IMR-90 (cell line): ENCODE measurements at regions not wholly inside any gene's neighbourhood (a gene's known extent, or its start where the extent isn't known, plus 50 kb on each side); places are given as distances from the start of the nearest gene placed in this dataset.

ENCODE experiments used
- ATAC-seq: fragments of 200-7000 bp; cut with Tn5 transposase; 2 replicates; pipeline ENCODE4 v1.9.1; 2020; ENCODE audit warnings: low read depth, mild to moderate bottlenecking, moderate library complexity
- BruUV-seq: library from RNA; stranded (reverse); fragments of 400-500 nt; replicated peaks from 2 replicates; lab custom pipeline; 2021; lab: Mats Ljungman, UMichigan
- CTCF ChIA-PET: fragments of 300-600 bp; formaldehyde crosslinking; extraction: SDS; loops from one replicate; lab custom pipeline; 2021; ENCODE audit warnings: antibody characterized with exemption; lab: Yijun Ruan, JAX
- POLR2A ChIA-PET: fragments of 300-600 bp; sonication (Branson Sonifier 250); formaldehyde crosslinking; loops from one replicate; lab custom pipeline; 2022; ENCODE audit warnings: antibody characterized with exemption; ENCODE audit not compliant: unreplicated experiment; lab: Charles Lee
- DNase-seq: peaks from one replicate; pipeline ENCODE4 v3.0.0; 2013
- H2AFZ ChIP-seq: replicated peaks from 2 replicates; pipeline ENCODE3; 2013; ENCODE audit warnings: low read length, mild to moderate bottlenecking; ENCODE audit not compliant: poor library complexity
- H2AK5ac ChIP-seq: 2 replicates; pipeline ENCODE4 v1.6.1; 2013; ENCODE audit warnings: low read depth, low read length, inconsistent platforms
- H2AK9ac ChIP-seq: replicated peaks from 2 replicates; pipeline ENCODE3; 2013; ENCODE audit warnings: mild to moderate bottlenecking, low read depth, low read length, moderate library complexity; ENCODE audit not compliant: poor library complexity
- H2BK120ac ChIP-seq: 2 replicates; pipeline ENCODE4 v1.6.1; 2013; ENCODE audit warnings: low read depth, low read length, inconsistent platforms
- H2BK15ac ChIP-seq: 3 replicates; pipeline ENCODE4 v1.6.1; 2013; ENCODE audit warnings: low read depth, low read length, inconsistent platforms
- H2BK20ac ChIP-seq: 2 replicates; pipeline ENCODE4 v1.6.1; 2013; ENCODE audit warnings: low read depth, mild to moderate bottlenecking, inconsistent platforms, low read length, moderate library complexity
- H2BK5ac ChIP-seq: 2 replicates; pipeline ENCODE4 v1.6.1; 2013; ENCODE audit warnings: mild to moderate bottlenecking, low read depth, low read length, inconsistent platforms; ENCODE audit not compliant: poor library complexity, severe bottlenecking
- H3K14ac ChIP-seq: replicated peaks from 2 replicates; pipeline ENCODE4 v1.6.1; 2013; ENCODE audit warnings: low read depth, low read length, inconsistent platforms
- H3K18ac ChIP-seq: 2 replicates; pipeline ENCODE4 v1.6.1; 2013; ENCODE audit warnings: low read depth, low read length, control low read depth
- H3K23ac ChIP-seq: 2 replicates; pipeline ENCODE4 v1.6.1; 2013; ENCODE audit warnings: low read depth, low read length, inconsistent platforms
- H3K27ac ChIP-seq: 2 replicates; pipeline ENCODE4 v1.5.1; 2013; ENCODE audit warnings: mild to moderate bottlenecking, control low read depth, low read length; ENCODE audit not compliant: insufficient read depth
- H3K27me3 ChIP-seq: 2 replicates; pipeline ENCODE4 v1.6.1; 2013; ENCODE audit warnings: low read length; ENCODE audit not compliant: control insufficient read depth, insufficient read depth
- H3K36me3 ChIP-seq: 2 replicates; pipeline ENCODE4 v1.6.1; 2013; ENCODE audit warnings: low read length, mixed read lengths; ENCODE audit not compliant: control insufficient read depth, insufficient read depth
- H3K4ac ChIP-seq: 2 replicates; pipeline ENCODE4 v1.6.1; 2013; ENCODE audit warnings: low read depth, low read length, inconsistent platforms
- H3K4me1 ChIP-seq: 2 replicates; pipeline ENCODE4 v1.6.1; 2013; ENCODE audit warnings: low read length, mixed read lengths; ENCODE audit not compliant: control insufficient read depth, insufficient read depth
- H3K4me2 ChIP-seq: 2 replicates; pipeline ENCODE4 v1.6.1; 2013; ENCODE audit warnings: low read depth, mild to moderate bottlenecking, control low read depth, low read length, moderate library complexity
- H3K4me3 ChIP-seq: 2 replicates; pipeline ENCODE4 v1.5.1; 2013; ENCODE audit warnings: low read depth, mild to moderate bottlenecking, control low read depth, low read length, moderate library complexity; ENCODE audit not compliant: insufficient read depth
- H3K56ac ChIP-seq: 2 replicates; pipeline ENCODE4 v1.6.1; 2013; ENCODE audit warnings: low read length, inconsistent platforms; ENCODE audit not compliant: insufficient read depth; ENCODE audit errors: extremely low read depth
- H3K79me1 ChIP-seq, 2 experiments: 2 replicates each; pipeline ENCODE4 v1.6.1; 2013; ENCODE audit warnings: low read length in 2 of 2, inconsistent platforms in 1 of 2, low read depth in 1 of 2
- H3K9ac ChIP-seq: 2 replicates; pipeline ENCODE4 v1.6.1; 2013; ENCODE audit warnings: low read depth, low read length, control low read depth
- H3K9me1 ChIP-seq: 2 replicates; pipeline ENCODE4 v1.6.1; 2013; ENCODE audit warnings: low read length, inconsistent platforms; ENCODE audit not compliant: insufficient read depth
- H3K9me3 ChIP-seq: 2 replicates; pipeline ENCODE4 v1.6.1; 2013; ENCODE audit warnings: low read length; ENCODE audit not compliant: control insufficient read depth, insufficient read depth
- H4K20me1 ChIP-seq: 2 replicates; pipeline ENCODE4 v1.6.1; 2013; ENCODE audit warnings: low read length, inconsistent platforms; ENCODE audit not compliant: insufficient read depth
- H4K5ac ChIP-seq: 2 replicates; pipeline ENCODE4 v1.6.1; 2013; ENCODE audit warnings: mild to moderate bottlenecking, low read depth, low read length, control low read depth
- H4K8ac ChIP-seq, 2 experiments: 2 replicates each; pipeline ENCODE4 v1.6.1; 2013; ENCODE audit warnings: low read depth in 2 of 2, low read length in 2 of 2, control low read depth in 1 of 2, inconsistent platforms in 1 of 2
- H4K91ac ChIP-seq: 2 replicates; pipeline ENCODE4 v1.6.1; 2013; ENCODE audit warnings: low read depth, low read length, inconsistent platforms; ENCODE audit not compliant: insufficient read depth
- CEBPB ChIP-seq: IDR thresholded peaks from 2 replicates; pipeline ENCODE4 v1.6.1; 2012; ENCODE audit warnings: low read depth, low read length, improper control_type of control experiment
- CTCF ChIP-seq: conservative IDR thresholded peaks from 2 replicates; pipeline ENCODE4 v1.5.1; 2012; ENCODE audit warnings: mild to moderate bottlenecking, low read depth, low read length, improper control_type of control experiment
- ELK1 ChIP-seq: fragments of 150-350 bp; IDR thresholded peaks from 2 replicates; pipeline ENCODE4 v1.6.1; 2016; ENCODE audit warnings: low read depth, mild to moderate bottlenecking, low read length, moderate library complexity, borderline replicate concordance
- FOS ChIP-seq: fragments of 150-350 bp; IDR thresholded peaks from 2 replicates; pipeline ENCODE4 v1.6.1; 2016; ENCODE audit warnings: low read depth, low read length
- MAFK ChIP-seq: IDR thresholded peaks from 2 replicates; pipeline ENCODE4 v1.6.1; 2012; ENCODE audit warnings: low read depth, low read length, improper control_type of control experiment
- MAZ ChIP-seq: IDR thresholded peaks from 2 replicates; pipeline ENCODE4 v1.6.1; 2012; ENCODE audit warnings: low read depth, mild to moderate bottlenecking, low read length, improper control_type of control experiment, moderate library complexity, borderline replicate concordance
- NFE2L2 ChIP-seq: fragments of 150-350 bp; IDR thresholded peaks from 2 replicates; pipeline ENCODE4 v1.6.1; 2016; ENCODE audit warnings: low read depth, mild to moderate bottlenecking, low read length
- RCOR1 ChIP-seq: IDR thresholded peaks from 2 replicates; pipeline ENCODE4 v1.6.1; 2012; ENCODE audit warnings: mild to moderate bottlenecking, low read length, improper control_type of control experiment; ENCODE audit not compliant: insufficient replicate concordance
- SMC3 ChIP-seq: fragments of 150-350 bp; IDR thresholded peaks from 2 replicates; pipeline ENCODE4 v1.6.1; 2016; ENCODE audit warnings: low read depth, mild to moderate bottlenecking, antibody characterized with exemption, low read length, moderate library complexity
- WGBS, 2 experiments: methylation state at CpG; one replicate each; pipeline versions ENCODE4 v1.1.5 to v1.1.7; 2013; ENCODE audit warnings: missing lambda C conversion rate in 2 of 2; ENCODE audit not compliant: insufficient read length in 1 of 2; ENCODE audit errors: extremely low coverage in 2 of 2; 5-methylcytosine and 5-hydroxymethylcytosine counted together
- dilution Hi-C: fragments of 300-500 bp; cut with HindIII; formaldehyde crosslinking; loops from one replicate; pipeline ENCODE4 v1.14.3; 2018; ENCODE audit warnings: low sequenced_read_pairs; ENCODE audit not compliant: unreplicated experiment
- in situ Hi-C: fragments of 300-500 bp; cut with MboI; formaldehyde crosslinking; loops from 3 replicates; pipeline ENCODE4 v1.14.3; 2019; ENCODE audit warnings: low sequenced_read_pairs, inconsistent platforms, mixed read lengths
- intact Hi-C: fragments of 100-400 bp; cut with micrococcal nuclease; formaldehyde crosslinking; loops from 2 replicates; pipeline ENCODE4 v1.10.0; 2022

- Histone ChIP-seq H4K20me1 (no peaks in the 10 kb centered on the region), H2BK20ac (no peak overlapping the region), H3K4ac (no peak overlapping the region), H2BK5ac (no peak overlapping the region), H3K4me2 (no peak overlapping the region), H2AFZ (no peak overlapping the region), H3K79me1 (no peaks in the 10 kb centered on the region), H2AK9ac (no peak overlapping the region), H3K56ac (no peak overlapping the region), H2BK15ac (no peak overlapping the region), H2AK5ac (no peak overlapping the region), H3K36me3 (no peaks in the 10 kb centered on the region), H3K9me3 (no peaks in the 10 kb centered on the region), H3K4me3 (no peak overlapping the region), H2BK120ac (no peak overlapping the region), H3K27me3 (peaks cover 13% of the 10 kb centered on the region; the same call in 1 of the 2 replicates), H3K14ac (no peak overlapping the region), H3K27ac (no peak overlapping the region), H4K8ac (no peak overlapping the region), H4K5ac (no peak overlapping the region), H3K23ac (no peak overlapping the region), H3K18ac (no peak overlapping the region), H4K91ac (no peak overlapping the region), H3K9me1 (no peaks in the 10 kb centered on the region), H3K4me1 (no peaks in the 10 kb centered on the region), H3K9ac (no peak overlapping the region)
- no peak for DNase-seq
- ChIA-PET POLR2A (no interaction called here), CTCF (interaction anchor here (0.6 kb wide), 1 partner anchor 11 kb away, joined by 3 read pairs; no protein-coding TSS in a partner anchor)
- intact Hi-C loops, result no loop called here
- in situ Hi-C loops, result no loop called here
- ATAC-seq, result no peak
- no TSS peak for BruUV-seq
- dilution Hi-C loops, result no loop called here
- TF ChIP-seq ELK1, result no peak
- TF ChIP-seq CTCF, result no peak
- TF ChIP-seq FOS, result no peak
- no peak for TF ChIP-seq NFE2L2
- no peak for TF ChIP-seq MAZ
- no peak for TF ChIP-seq SMC3
- TF ChIP-seq CEBPB, result no peak
- TF ChIP-seq RCOR1, result no peak
- TF ChIP-seq MAFK, result no peak
- no CpG with 5 or more reads among the region's 4 CpGs for WGBS, 2 experiments
Measured at GRCh38 chr15:77921664-77922063, 155.8 kb downstream of the TBC1D2B start.
